ENCODE measurements at regions not wholly inside any gene's neighbourhood (a gene's known extent, or its start where the extent isn't known, plus 50 kb on each side); places are given as distances from the start of the nearest gene placed in this dataset.

DNA sequence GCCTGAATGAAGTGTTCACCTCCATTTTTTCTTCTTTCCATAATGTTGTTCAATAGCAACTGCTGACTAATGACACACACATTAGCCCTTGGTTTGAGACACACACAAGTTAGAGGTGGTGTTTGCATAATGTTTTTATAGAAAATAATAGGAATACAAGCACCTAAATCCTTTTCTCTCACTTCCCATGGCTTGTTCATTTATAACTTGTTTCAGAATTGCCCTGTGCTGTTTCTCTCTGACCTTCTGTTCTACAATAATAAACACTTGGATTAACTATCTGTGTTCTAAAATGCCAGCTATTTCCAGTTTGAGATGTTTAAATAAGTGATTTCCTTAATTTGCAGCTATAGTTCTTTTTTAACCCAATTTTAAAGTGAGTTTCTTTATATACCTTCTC is 525.1 kb upstream of the ROBO2 start:
- no peak for TF ChIP-seq GLIS3 (CRISPR knock-in tag; IDR thresholded peaks at IDR 0.05)
- TF ChIP-seq ZNF565 (CRISPR knock-in tag; conservative IDR thresholded peaks at IDR 0.05; ENCODE audit: low read depth): no peak
- no peak for TF ChIP-seq ZNF70 (CRISPR knock-in tag; IDR thresholded peaks at IDR 0.05)
- TF ChIP-seq, protein P1, sequence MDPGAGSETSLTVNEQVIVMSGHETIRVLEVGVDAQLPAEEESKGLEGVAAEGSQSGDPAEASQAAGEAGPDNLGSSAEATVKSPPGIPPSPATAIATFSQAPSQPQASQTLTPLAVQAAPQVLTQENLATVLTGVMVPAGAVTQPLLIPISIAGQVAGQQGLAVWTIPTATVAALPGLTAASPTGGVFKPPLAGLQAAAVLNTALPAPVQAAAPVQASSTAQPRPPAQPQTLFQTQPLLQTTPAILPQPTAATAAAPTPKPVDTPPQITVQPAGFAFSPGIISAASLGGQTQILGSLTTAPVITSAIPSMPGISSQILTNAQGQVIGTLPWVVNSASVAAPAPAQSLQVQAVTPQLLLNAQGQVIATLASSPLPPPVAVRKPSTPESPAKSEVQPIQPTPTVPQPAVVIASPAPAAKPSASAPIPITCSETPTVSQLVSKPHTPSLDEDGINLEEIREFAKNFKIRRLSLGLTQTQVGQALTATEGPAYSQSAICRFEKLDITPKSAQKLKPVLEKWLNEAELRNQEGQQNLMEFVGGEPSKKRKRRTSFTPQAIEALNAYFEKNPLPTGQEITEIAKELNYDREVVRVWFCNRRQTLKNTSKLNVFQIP (CRISPR knock-in tag; IDR thresholded peaks at IDR 0.05; ENCODE audit: borderline replicate concordance, low read depth): no peak
- TF ChIP-seq ZNF8 (CRISPR knock-in tag; IDR thresholded peaks at IDR 0.05): no peak
- no peak for TF ChIP-seq PPARA (CRISPR knock-in tag; IDR thresholded peaks at IDR 0.05; ENCODE audit: borderline replicate concordance)
- no peak for TF ChIP-seq ZFP3 (CRISPR knock-in tag; IDR thresholded peaks at IDR 0.05)
- TF ChIP-seq, protein P2, sequence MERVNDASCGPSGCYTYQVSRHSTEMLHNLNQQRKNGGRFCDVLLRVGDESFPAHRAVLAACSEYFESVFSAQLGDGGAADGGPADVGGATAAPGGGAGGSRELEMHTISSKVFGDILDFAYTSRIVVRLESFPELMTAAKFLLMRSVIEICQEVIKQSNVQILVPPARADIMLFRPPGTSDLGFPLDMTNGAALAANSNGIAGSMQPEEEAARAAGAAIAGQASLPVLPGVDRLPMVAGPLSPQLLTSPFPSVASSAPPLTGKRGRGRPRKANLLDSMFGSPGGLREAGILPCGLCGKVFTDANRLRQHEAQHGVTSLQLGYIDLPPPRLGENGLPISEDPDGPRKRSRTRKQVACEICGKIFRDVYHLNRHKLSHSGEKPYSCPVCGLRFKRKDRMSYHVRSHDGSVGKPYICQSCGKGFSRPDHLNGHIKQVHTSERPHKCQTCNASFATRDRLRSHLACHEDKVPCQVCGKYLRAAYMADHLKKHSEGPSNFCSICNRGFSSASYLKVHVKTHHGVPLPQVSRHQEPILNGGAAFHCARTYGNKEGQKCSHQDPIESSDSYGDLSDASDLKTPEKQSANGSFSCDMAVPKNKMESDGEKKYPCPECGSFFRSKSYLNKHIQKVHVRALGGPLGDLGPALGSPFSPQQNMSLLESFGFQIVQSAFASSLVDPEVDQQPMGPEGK (CRISPR knock-in tag; IDR thresholded peaks at IDR 0.05; ENCODE audit: borderline replicate concordance): no peak

Measured in SK-N-SH treated with all-trans-retinoic acid at 6 μM for 48 hours (cell line).